HEK293T (cell line): ENCODE measurements at regions not wholly inside any gene's neighbourhood (a gene's known extent, or its start where the extent isn't known, plus 50 kb on each side); places are given as distances from the start of the nearest gene placed in this dataset.

Experiments used
- ARNT ChIP-seq: fragments of 450-650 bp; IDR thresholded peaks from 2 replicates; pipeline ENCODE4 v1.6.1; 2017; ENCODE audit warnings: mild to moderate bottlenecking
- BHLHE40 ChIP-seq: fragments of 450-650 bp; IDR thresholded peaks from 2 replicates; pipeline ENCODE4 v1.6.1; 2016; ENCODE audit warnings: mild to moderate bottlenecking, moderate library complexity, borderline replicate concordance
- FOXA1 ChIP-seq: fragments of 450-650 bp; IDR thresholded peaks from 2 replicates; pipeline ENCODE4 v1.6.1; 2016; ENCODE audit warnings: mild to moderate bottlenecking
- FOXK2 ChIP-seq: fragments of 450-650 bp; IDR thresholded peaks from 2 replicates; pipeline ENCODE4 v1.6.1; 2016; ENCODE audit warnings: mild to moderate bottlenecking
- HDGF ChIP-seq: fragments of 450-650 bp; IDR thresholded peaks from 2 replicates; pipeline ENCODE4 v1.6.1; 2017; ENCODE audit warnings: antibody characterized with exemption, borderline replicate concordance
- L3MBTL2 ChIP-seq: fragments of 450-650 bp; conservative IDR thresholded peaks from 2 replicates; pipeline ENCODE4 v1.6.1; 2016; ENCODE audit warnings: mild to moderate bottlenecking
- NFRKB ChIP-seq: fragments of 450-650 bp; IDR thresholded peaks from 2 replicates; pipeline ENCODE4 v1.6.1; 2016; ENCODE audit warnings: mild to moderate bottlenecking, moderate library complexity
- PKNOX1 ChIP-seq: fragments of 450-650 bp; IDR thresholded peaks from 2 replicates; pipeline ENCODE4 v1.6.1; 2016
- SP1 ChIP-seq: fragments of 450-650 bp; IDR thresholded peaks from 2 replicates; pipeline ENCODE4 v1.6.1; 2017
- SUZ12 ChIP-seq: fragments of 450-650 bp; IDR thresholded peaks from 2 replicates; pipeline ENCODE4 v1.6.1; 2016; ENCODE audit warnings: mild to moderate bottlenecking
- ZNF384 ChIP-seq: fragments of 450-650 bp; IDR thresholded peaks from 2 replicates; pipeline ENCODE4 v1.6.1; 2016

GRCh38 chr3:158977497-158977896 is 175.6 kb downstream of the MFSD1 start:
- TF ChIP-seq L3MBTL2 = no peak
- TF ChIP-seq FOXA1 = no peak
- no peak for TF ChIP-seq NFRKB
- TF ChIP-seq ZNF384 = no peak
- no peak for TF ChIP-seq SUZ12
- no peak for TF ChIP-seq BHLHE40
- TF ChIP-seq PKNOX1 = no peak
- no peak for TF ChIP-seq FOXK2
- no peak for TF ChIP-seq ARNT
- TF ChIP-seq SP1 = no peak
- no peak for TF ChIP-seq HDGF
